NCI-H446 (cell line): ENCODE measurements at regions not wholly inside any gene's neighbourhood (a gene's known extent, or its start where the extent isn't known, plus 50 kb on each side); places are given as distances from the start of the nearest gene placed in this dataset.
A peak's percentile ranks its signal among the peaks of the same experiment; 100 is the strongest.

Source experiments
- DNase-seq, 2 experiments: peaks; one replicate each; lab custom pipeline; 2025; lab: John Stamatoyannopoulos, UW

GRCh38 chr10:113326160-113327111 lies 226.4 kb upstream of the HABP2 start:
- no peak for DNase-seq

GRCh38 chr10:113329121-113329596 lies 223.7 kb upstream of the HABP2 start:
- no peak for DNase-seq

- no peak for DNase-seq
Observed at GRCh38 chr10:113331961-113332360, 220.9 kb upstream of the HABP2 start.

- DNase-seq, result no peak
Observed at GRCh38 chr10:113333313-113333712, 219.5 kb upstream of the HABP2 start.

GRCh38 chr10:113335592-113335991 lies 217.3 kb upstream of the HABP2 start:
- DNase-seq, result no peak

- no peak for DNase-seq
Observed at GRCh38 chr10:113336549-113337130, 216.2 kb upstream of the HABP2 start.

GRCh38 chr10:113337142-113337541 lies 215.7 kb upstream of the HABP2 start:
- no peak for DNase-seq

GRCh38 chr10:113339121-113339520 lies 213.7 kb upstream of the HABP2 start:
- DNase-seq, result no peak

GRCh38 chr10:113340282-113340681 lies 212.6 kb upstream of the HABP2 start:
- no peak for DNase-seq

- no peak for DNase-seq
Observed at GRCh38 chr10:113341138-113341537, 211.7 kb upstream of the HABP2 start.

- no peak for DNase-seq
Observed at GRCh38 chr10:113345826-113346624, 206.8 kb upstream of the HABP2 start.

GRCh38 chr10:113347508-113347907 lies 205.3 kb upstream of the HABP2 start:
- DNase-seq, result peak in 1 of 2 experiments; percentile 47

- DNase-seq, result no peak
Observed at GRCh38 chr10:113348694-113349093, 204.2 kb upstream of the HABP2 start.

- DNase-seq, result no peak
Observed at GRCh38 chr10:113350311-113351040, 202.4 kb upstream of the HABP2 start.

- DNase-seq, result no peak
Observed at GRCh38 chr10:113354711-113355110, 198.1 kb upstream of the HABP2 start.

GRCh38 chr10:113356794-113357680 lies 195.8 kb upstream of the HABP2 start:
- DNase-seq, result no peak

- no peak for DNase-seq
Observed at GRCh38 chr10:113357681-113358300, 195.1 kb upstream of the HABP2 start.

- DNase-seq, result no peak
Observed at GRCh38 chr10:113359655-113360054, 193.2 kb upstream of the HABP2 start.

GRCh38 chr10:113360870-113361269 lies 192.0 kb upstream of the HABP2 start:
- DNase-seq, result no peak

GRCh38 chr10:113362645-113363091 lies 190.2 kb upstream of the HABP2 start:
- DNase-seq, result no peak
